ENCODE measurements at regions not wholly inside any gene's neighbourhood (a gene's known extent, or its start where the extent isn't known, plus 50 kb on each side); places are given as distances from the start of the nearest gene placed in this dataset.

GRCh38 chr1:114314098-114314497 lies 160.4 kb upstream of the SYT6 start:
- DNase-seq (ENCODE audit: low spot score): no peak

DNA sequence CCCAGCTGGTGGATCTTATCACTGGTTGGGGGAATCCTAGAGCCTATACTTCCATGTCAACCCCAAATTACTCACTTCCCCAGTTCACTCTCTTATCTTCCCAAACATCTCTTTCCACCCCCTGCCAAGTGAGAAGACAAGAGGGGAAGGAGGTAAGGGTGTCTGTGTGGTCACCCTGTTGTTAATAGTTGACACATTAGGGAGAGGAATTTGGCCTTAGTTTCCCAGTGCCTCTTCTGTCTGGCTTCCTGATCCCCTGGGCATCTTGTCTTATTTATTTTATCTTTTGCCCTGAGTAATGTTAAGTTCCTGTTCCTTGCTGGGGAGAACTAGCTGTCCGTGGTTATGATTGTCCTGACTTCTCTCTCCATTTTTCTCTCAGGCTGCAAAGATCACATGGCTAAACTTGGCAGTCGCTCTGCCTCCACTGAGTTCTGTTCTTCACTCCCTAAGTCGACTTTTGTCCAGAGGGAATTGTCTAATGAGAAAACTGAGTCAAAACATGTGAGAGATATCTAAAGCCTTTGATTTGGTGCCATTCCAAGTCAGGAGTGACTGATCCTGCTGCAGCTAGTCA lies 157.1 kb upstream of the SYT6 start:
- DNase-seq (ENCODE audit: low spot score): no peak

- no peak for DNase-seq (ENCODE audit: low spot score)
Measured at GRCh38 chr1:114302821-114303220, 149.2 kb upstream of the SYT6 start.

DNA sequence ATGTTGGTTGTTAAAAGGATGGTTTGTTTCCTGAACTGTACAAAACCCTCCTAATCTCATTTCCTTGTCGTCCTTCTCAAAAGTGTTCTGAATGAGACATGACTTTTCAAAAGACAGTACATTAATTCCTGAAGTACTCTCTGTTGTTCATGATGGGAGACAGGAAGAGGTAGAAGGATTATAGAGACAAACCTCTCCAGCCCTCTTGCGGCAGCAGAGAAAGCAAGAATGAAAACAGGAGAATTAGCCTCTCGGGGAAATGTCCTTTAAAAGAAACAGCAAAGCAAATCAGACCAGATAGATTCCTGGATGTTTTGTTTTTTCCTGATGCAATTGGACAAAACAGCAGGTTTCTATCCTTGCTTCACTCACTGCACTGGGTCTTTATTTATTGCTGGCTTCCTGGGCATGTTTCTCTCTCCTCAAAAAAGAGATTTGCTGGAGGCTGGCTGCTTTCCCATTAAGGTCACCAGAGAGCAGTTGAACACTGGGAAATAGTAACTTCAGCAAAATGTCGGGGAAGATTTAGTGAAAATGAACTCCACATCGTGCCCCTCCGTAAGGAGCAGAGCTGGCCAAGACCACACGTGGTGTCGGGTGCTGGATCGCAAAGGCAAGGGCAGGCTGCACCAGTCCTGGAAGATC lies 145.8 kb upstream of the SYT6 start:
- no peak for DNase-seq (ENCODE audit: low spot score)

DNA sequence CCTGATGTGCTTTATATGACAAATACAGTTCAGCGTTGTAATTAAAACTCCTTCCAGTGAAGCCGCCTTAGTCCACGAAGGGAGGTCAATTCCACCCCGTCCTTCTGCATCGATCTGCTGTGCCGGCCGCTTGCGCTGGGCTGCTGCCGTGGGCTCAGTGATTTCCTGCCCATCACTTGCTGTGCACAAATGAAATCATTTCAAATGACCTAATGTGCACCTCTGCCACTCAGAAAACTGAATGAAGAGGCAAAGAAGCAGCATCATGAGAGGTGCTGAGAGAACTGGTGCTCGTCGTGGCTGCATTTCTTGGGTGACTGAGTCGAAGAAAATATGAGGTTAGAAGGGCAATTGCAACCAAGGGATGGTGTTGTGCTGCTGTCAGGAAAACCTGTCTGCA lies 144.3 kb upstream of the SYT6 start:
- DNase-seq (ENCODE audit: low spot score): no peak

GRCh38 chr1:114296413-114296812 lies 142.7 kb upstream of the SYT6 start:
- DNase-seq (ENCODE audit: low spot score): no peak

DNA sequence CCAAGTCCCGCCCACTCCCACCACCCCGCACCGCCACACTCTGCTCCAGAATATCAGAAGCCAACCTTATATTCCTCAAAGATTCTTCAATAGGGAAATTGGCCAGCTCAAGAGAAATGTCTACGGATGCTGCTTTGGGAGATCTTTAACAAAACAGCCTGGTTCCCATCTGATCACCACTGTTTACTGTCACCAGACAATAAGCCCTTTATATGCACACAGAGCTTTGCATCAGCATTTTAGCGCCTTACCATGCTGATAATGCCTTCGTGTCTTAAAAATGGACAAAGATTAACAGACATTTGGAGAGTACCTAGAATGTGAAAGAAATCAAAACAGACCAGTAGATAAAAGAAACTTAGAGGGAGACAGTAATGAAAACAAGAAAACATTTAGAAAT lies 141.7 kb upstream of the SYT6 start:
- no peak for DNase-seq (ENCODE audit: low spot score)

GRCh38 chr1:114292835-114293234 lies 139.2 kb upstream of the SYT6 start:
- no peak for DNase-seq (ENCODE audit: low spot score)

DNA sequence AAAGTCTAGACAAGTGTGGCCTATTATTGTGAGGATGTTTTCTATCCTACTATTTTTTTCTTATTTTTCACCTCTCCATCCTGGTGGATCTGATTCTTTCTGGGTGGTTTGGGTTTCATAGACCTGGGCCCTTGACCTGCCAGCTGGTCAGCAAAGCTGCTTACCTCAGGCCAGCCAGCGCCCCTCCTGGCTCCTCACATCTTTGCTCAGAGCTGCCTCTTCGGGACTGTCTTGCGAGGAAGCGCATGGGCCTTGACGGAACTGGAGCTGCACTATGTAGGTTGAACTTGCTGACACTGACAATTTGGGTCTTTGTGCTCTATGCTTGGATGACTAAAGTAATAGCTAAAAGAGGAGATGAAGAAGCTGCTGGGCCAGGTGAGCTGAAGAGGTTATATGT lies 138.5 kb upstream of the SYT6 start:
- no peak for DNase-seq (ENCODE audit: low spot score)

GRCh38 chr1:114290776-114291175 lies 137.1 kb upstream of the SYT6 start:
- no peak for DNase-seq (ENCODE audit: low spot score)

DNA sequence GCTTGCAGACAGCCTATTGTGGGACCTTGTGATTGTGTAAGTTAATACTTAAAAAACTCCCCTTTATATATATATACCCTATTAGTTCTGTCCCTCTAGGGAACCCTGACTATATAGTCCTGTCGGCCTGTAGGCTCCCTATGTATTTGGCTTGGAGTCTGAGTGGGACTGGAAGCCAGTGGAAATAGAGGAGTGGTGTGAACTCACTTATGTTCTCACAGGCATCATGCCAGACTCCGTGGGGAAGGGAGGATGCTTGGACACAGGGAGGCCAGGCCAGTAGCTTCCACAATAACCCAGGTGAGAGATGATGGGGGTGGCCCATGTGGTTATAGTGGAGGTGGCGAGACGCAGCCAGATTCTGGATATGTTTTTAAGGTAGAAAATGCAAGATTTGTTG lies 136.7 kb upstream of the SYT6 start:
- DNase-seq (ENCODE audit: low spot score): no peak

DNA sequence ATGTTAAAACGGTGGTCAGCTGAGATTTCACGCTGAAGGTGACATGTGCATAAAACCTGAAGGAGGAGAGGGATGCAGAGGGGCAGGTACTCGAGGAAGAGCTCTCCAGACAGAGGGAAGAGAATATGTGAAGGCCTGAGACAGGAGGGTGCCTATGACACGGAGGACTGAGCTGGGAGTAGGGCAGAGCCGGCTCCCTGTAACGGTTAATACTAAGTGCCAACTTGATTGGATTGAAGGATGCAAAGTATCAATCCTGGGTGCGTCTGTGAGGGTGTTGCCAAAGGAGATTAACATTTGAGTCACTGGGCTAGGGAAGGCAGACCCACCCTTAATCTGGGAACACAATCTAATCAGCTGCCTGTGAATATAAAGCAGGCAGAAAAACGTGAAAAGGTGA lies 136.2 kb upstream of the SYT6 start:
- DNase-seq (ENCODE audit: low spot score): no peak

GRCh38 chr1:114289306-114289705 lies 135.6 kb upstream of the SYT6 start:
- DNase-seq (ENCODE audit: low spot score): no peak

GRCh38 chr1:114286960-114287359 lies 133.3 kb upstream of the SYT6 start:
- DNase-seq (ENCODE audit: low spot score): no peak

- no peak for DNase-seq (ENCODE audit: low spot score)
Measured at GRCh38 chr1:114286179-114286578, 132.5 kb upstream of the SYT6 start.

- peak; percentile 77 for DNase-seq (ENCODE audit: low spot score)
Measured at GRCh38 chr1:114282751-114283403, 129.2 kb upstream of the SYT6 start.

- no peak for DNase-seq (ENCODE audit: low spot score)
Measured at GRCh38 chr1:114278911-114279310, 125.2 kb upstream of the SYT6 start.

GRCh38 chr1:114278430-114278829 lies 124.8 kb upstream of the SYT6 start:
- DNase-seq (ENCODE audit: low spot score): no peak

DNA sequence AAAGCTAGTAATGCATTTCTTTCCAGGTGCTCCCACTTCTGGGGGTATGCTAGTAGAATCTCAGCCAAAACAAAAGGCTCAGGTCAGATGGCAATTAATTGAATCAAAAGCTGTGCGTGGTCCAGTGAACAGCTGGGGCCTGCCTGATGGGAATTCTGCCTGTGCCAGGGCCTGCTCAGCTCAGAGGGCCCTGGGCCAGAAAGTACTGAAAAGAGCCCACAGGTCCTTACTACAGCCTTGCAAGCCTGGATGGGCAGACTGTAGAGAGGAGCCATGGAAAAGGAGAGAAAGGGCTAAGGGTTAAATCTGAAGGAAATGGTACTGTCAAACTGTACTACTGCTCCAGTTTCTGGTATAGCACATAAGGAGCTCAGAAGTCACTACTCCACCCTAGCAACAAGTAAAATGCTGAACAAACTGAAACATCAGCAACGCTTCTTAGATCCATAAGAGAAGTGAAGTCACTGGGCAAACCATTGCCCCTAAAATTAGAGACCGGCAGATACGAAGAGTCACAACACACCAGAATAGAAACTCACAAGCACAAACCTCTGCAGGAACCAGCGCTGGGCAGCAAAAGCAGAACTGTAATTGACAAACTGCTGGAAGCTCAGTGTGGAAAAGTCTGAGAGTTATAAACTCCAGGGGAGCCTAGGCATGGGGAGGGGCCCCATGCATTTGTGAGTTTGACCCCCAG lies 121.1 kb upstream of the SYT6 start:
- DNase-seq (ENCODE audit: low spot score): peak; percentile 34

DNA sequence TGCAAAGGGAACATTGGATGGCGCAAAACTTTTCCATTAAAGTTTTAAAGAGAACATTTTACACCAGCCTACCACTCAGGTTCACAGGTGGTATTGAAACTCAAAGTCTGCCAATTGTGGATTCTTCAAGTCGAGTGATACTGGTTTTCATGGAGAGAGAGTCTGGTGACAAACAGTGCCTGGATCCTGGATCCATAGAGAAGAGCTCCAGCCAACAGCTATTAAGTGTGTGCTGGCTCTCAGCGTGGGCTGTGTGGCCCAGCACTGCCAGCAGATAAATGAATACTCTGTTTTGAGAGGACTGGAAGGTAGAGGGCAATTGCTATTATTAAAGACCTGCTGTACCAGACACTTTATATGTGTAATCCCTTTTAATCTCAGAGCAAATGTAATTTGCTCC lies 118.9 kb upstream of the SYT6 start:
- DNase-seq (ENCODE audit: low spot score): no peak

GRCh38 chr1:114270718-114271117 lies 117.0 kb upstream of the SYT6 start:
- no peak for DNase-seq (ENCODE audit: low spot score)

DNA sequence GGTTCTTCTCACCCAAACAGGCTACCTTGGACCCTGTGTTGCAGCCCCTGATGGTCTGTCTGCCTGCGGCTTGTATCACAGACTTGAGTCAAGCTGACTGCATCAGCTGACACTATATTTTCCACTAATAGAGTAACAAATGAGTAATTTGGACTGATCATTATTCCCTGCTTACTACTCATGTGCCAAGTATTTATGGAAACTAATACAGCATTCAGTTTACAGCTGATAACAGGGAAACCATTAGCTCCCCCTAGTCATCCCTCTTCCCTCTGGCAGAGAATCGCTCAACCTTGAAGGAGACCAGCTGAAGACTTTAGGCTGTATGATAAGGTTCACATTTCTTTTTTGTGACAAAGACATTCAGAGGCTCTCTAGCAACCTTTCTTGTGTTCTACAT lies 116.6 kb upstream of the SYT6 start:
- no peak for DNase-seq (ENCODE audit: low spot score)

GRCh38 chr1:114269539-114269938 lies 115.9 kb upstream of the SYT6 start:
- DNase-seq (ENCODE audit: low spot score): no peak

Data from putamen (tissue), 1 donor.